ENCODE measurements at regions not wholly inside any gene's neighbourhood (a gene's known extent, or its start where the extent isn't known, plus 50 kb on each side); places are given as distances from the start of the nearest gene placed in this dataset.

GRCh38 chr2:133788386-133788785 is 220.1 kb upstream of the NCKAP5 start:
- TF ChIP-seq CTCF (conservative IDR thresholded peaks at IDR 0.05; ENCODE audit: low read depth in 2 of 2) (no peak), EZH2phosphoT487 (IDR thresholded peaks at IDR 0.05; ENCODE audit: unreplicated experiment) (no peak), EZH2 (IDR thresholded peaks at IDR 0.05; ENCODE audit: low read depth, unreplicated experiment) (no peak), POLR2AphosphoS5 (IDR thresholded peaks at IDR 0.05; ENCODE audit: low read depth) (no peak), ZNF331 (CRISPR knock-in tag; IDR thresholded peaks at IDR 0.05; ENCODE audit: low read depth) (no peak), REST (IDR thresholded peaks at IDR 0.05; ENCODE audit: unreplicated experiment) (no peak), ETS1 (IDR thresholded peaks at IDR 0.05) (no peak), CREB1 (CRISPR knock-in tag; IDR thresholded peaks at IDR 0.05; ENCODE audit: low read depth) (no peak)

Measured in GM23338 (cell line).